Chondrocyte (in vitro differentiated cells): ENCODE measurements at regions not wholly inside any gene's neighbourhood (a gene's known extent, or its start where the extent isn't known, plus 50 kb on each side); places are given as distances from the start of the nearest gene placed in this dataset.

Experiments used
- DNase-seq: peaks from one replicate; pipeline ENCODE4 v3.0.0; 2021; ENCODE audit warnings: mixed read lengths, low spot score
- H3K27ac Mint-ChIP-seq: one replicate; pipeline ENCODE4 v1.8.0; 2021; ENCODE audit warnings: mild to moderate bottlenecking, moderate library complexity, mixed read lengths; ENCODE audit not compliant: unreplicated experiment
- H3K27me3 Mint-ChIP-seq: 2 replicates; pipeline ENCODE4 v1.8.0; 2021; ENCODE audit warnings: low read depth, mixed read lengths
- H3K36me3 Mint-ChIP-seq: 2 replicates; pipeline ENCODE4 v1.8.0; 2021; ENCODE audit warnings: low read depth, mixed read lengths
- H3K4me1 Mint-ChIP-seq: 2 replicates; pipeline ENCODE4 v1.8.0; 2021; ENCODE audit warnings: low read depth, mild to moderate bottlenecking, mixed read lengths
- H3K4me3 Mint-ChIP-seq: one replicate; pipeline ENCODE4 v1.8.0; 2021; ENCODE audit warnings: mild to moderate bottlenecking, moderate library complexity, mixed read lengths; ENCODE audit not compliant: unreplicated experiment
- H3K9me3 Mint-ChIP-seq: 2 replicates; pipeline ENCODE4 v1.8.0; 2021; ENCODE audit warnings: low read depth, mixed read lengths
- CTCF ChIP-seq: fragments of 200-600 bp; sonication (generic); IDR thresholded peaks from 2 replicates; pipeline ENCODE4 v1.5.0; 2021; ENCODE audit warnings: antibody characterized with exemption, mild to moderate bottlenecking, moderate library complexity

DNA sequence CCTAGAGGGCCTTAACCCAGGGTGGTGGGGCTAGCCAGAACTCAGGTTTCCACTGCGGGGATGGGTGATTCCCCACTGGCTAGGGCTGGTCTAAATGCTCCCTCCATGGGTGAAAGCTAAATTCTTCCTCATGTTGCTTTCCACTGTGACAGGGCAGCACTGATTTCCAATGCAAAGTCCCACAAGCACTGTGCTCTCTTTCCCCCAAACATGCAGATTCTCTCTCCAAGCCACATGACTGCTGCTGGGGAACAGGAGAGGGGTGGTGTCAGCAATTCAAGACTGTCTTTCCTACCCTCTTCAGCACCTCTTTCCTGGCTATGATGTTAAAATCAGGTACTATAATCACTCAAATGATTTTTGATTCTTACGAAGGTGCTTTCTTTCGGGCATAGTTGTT is 215.5 kb downstream of the RWDD3 start:
- TF ChIP-seq CTCF, result no peak
- Mint-ChIP-seq H3K36me3 (no peaks in the 10 kb centered on the region), H3K4me3 (no peak overlapping the region), H3K27me3 (peaks cover 12% of the 10 kb centered on the region), H3K9me3 (peaks cover 2% of the 10 kb centered on the region), H3K27ac (no peak overlapping the region), H3K4me1 (no peaks in the 10 kb centered on the region)
- DNase-seq, result no peak

DNA sequence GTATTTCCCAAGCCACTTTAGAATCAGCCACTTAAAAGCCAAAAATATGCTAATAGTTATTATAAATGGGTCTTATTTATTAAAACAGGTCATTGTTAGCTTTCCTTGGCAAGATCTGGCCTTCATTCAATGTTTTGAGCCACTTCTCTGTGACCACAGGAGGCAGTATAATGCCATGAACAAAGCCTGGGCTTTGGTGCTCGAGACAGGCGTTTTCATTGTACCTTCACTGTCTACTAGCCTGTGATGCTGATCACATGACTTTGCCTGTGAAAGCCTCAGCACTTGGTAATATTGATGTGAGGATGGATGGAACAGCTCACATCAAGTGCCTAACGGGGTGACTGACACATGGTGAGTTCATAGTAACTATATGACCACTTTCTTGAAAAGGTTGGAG is 217.0 kb downstream of the RWDD3 start:
- H3K36me3 Mint-ChIP-seq, result no peaks in the 10 kb centered on the region
- no peak for DNase-seq
- peaks cover 8% of the 10 kb centered on the region for H3K27me3 Mint-ChIP-seq
- H3K27ac Mint-ChIP-seq, result no peak overlapping the region
- no peak for TF ChIP-seq CTCF
- peaks cover 9% of the 10 kb centered on the region for H3K9me3 Mint-ChIP-seq
- H3K4me3 Mint-ChIP-seq, result no peak overlapping the region
- H3K4me1 Mint-ChIP-seq, result no peaks in the 10 kb centered on the region

DNA sequence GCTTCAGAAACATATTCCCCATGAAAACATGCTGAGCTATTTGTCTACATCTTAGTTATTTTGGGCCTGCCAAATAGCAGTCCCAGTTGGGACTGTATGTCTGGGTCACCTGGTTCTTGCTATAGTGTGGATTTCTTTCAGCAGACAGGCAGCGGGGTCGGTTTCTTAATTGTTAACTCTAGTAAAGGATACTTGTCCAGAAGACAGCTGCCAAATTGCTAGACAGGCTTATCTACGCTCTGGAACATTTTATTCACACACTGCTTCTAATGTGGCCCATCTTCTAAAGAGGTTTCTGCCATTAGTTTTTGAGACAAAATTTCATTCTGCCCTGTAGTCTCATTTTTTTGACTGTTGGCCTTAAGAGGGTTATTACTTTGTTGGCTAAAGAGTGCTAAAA is 217.9 kb downstream of the RWDD3 start:
- DNase-seq, result no peak
- Mint-ChIP-seq H3K4me3 (no peak overlapping the region), H3K4me1 (no peaks in the 10 kb centered on the region), H3K9me3 (peaks cover 13% of the 10 kb centered on the region), H3K36me3 (no peaks in the 10 kb centered on the region), H3K27ac (no peak overlapping the region), H3K27me3 (peaks cover 8% of the 10 kb centered on the region)
- TF ChIP-seq CTCF, result no peak

- Mint-ChIP-seq H3K9me3 (peaks cover 18% of the 10 kb centered on the region), H3K27ac (no peak overlapping the region), H3K4me3 (no peak overlapping the region), H3K4me1 (no peaks in the 10 kb centered on the region), H3K36me3 (no peaks in the 10 kb centered on the region), H3K27me3 (peaks cover 3% of the 10 kb centered on the region)
- TF ChIP-seq CTCF, result no peak
- no peak for DNase-seq
These were observed 219.0 kb downstream of the RWDD3 start for GRCh38 chr1:95453053-95453452.

DNA sequence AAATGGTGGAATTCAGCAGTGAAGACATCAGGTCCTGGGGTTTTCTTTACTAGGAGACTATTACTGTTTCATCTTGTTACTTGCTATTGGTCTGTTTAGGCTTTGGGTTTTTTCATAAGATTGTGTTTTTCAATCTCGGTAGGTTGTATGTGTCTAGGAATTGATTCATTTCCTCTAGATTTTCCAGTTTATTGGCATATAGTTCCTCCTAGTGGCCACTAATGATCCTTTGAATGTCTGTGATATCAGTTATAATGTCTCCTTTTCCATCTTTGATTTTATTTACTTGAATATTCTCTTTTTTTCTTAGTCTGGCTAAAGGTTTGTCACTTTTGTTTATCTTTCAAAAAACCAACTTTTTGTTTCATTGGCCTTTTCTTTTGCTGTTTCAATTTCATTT is 233.0 kb downstream of the RWDD3 start:
- Mint-ChIP-seq H3K27me3 (peaks cover 6% of the 10 kb centered on the region), H3K4me1 (no peaks in the 10 kb centered on the region), H3K36me3 (no peaks in the 10 kb centered on the region), H3K4me3 (no peak overlapping the region), H3K9me3 (peaks cover 17% of the 10 kb centered on the region), H3K27ac (no peak overlapping the region)
- TF ChIP-seq CTCF, result peak; percentile 41
- DNase-seq, result no peak
